HCT116 (cell line): ENCODE measurements at regions not wholly inside any gene's neighbourhood (a gene's known extent, or its start where the extent isn't known, plus 50 kb on each side); places are given as distances from the start of the nearest gene placed in this dataset.

Source experiments
- ATAC-seq: fragments of 200-7000 bp; cut with Tn5 transposase; 2 replicates; pipeline ENCODE4 v1.9.1; 2020; ENCODE audit warnings: mild to moderate bottlenecking, moderate library complexity
- BruUV-seq: library from RNA; stranded (reverse); fragments of 400-500 nt; replicated peaks from 2 replicates; lab custom pipeline; 2021; lab: Mats Ljungman, UMichigan
- CTCF ChIA-PET: fragments of 300-600 bp; sonication (Branson Sonifier 250); formaldehyde crosslinking; loops from one replicate; lab custom pipeline; 2021; ENCODE audit warnings: antibody characterized with exemption; lab: Charles Lee
- POLR2A ChIA-PET: fragments of 300-600, 350-600 bp; sonication (Branson Sonifier 250); formaldehyde crosslinking; loops from one replicate; lab custom pipeline; 2021; ENCODE audit warnings: antibody characterized with exemption; lab: Charles Lee
- RAD21 ChIA-PET, 2 experiments: fragments of 300-600 bp; sonication (Branson Sonifier 250); formaldehyde crosslinking; loops; one replicate each; lab custom pipeline; 2023; ENCODE audit warnings: low total read pairs in 2 of 2; ENCODE audit not compliant: uncharacterized antibody in 2 of 2, unreplicated experiment in 2 of 2, low non-redundant PET in 1 of 2; lab: Charles Lee
- DNase-seq: peaks from one replicate; pipeline ENCODE4 v3.0.0-alpha.2; 2010; ENCODE audit warnings: low read depth, low spot score
- H2AFZ ChIP-seq: fragments of 200-600 bp; shearing (Covaris generic), sonication (generic); 2 replicates; pipeline ENCODE4 v1.6.1; 2017; ENCODE audit warnings: low read depth, mixed run types, mixed read lengths, antibody characterized with exemption, low read length; ENCODE audit not compliant: poor library complexity, severe bottlenecking
- H3K27ac ChIP-seq: 2 replicates; pipeline ENCODE4 v1.5.1; 2012; ENCODE audit warnings: low read depth, low read length
- H3K27me3 ChIP-seq: fragments of 200-600 bp; sonication (generic); 2 replicates; pipeline ENCODE4 v1.6.1; 2016; ENCODE audit warnings: mixed run types, low read length, mixed read lengths; ENCODE audit not compliant: insufficient read depth
- H3K36me3 ChIP-seq, 2 experiments: fragments of 200-500 bp in 1 of 2; fragments of 200-600 bp in 1 of 2; sonication (Bioruptor generic) in 1 of 2; sonication (generic) in 1 of 2; 2 replicates each; pipeline versions ENCODE4 v1.5.1 to v1.6.1; 2014 to 2016; ENCODE audit warnings: low read length in 2 of 2, inconsistent platforms in 1 of 2, mixed read lengths in 1 of 2, mixed run types in 1 of 2; ENCODE audit not compliant: insufficient read depth in 2 of 2, control insufficient read depth in 1 of 2
- H3K4me1 ChIP-seq, 2 experiments: fragments of 200-600 bp in 1 of 2; sonication (generic) in 1 of 2; 2 replicates each; pipeline versions ENCODE4 v1.5.1 to v1.6.1; 2012 to 2017; ENCODE audit warnings: low read length in 2 of 2, inconsistent platforms in 1 of 2, mild to moderate bottlenecking in 1 of 2, mixed read lengths in 1 of 2, mixed run types in 1 of 2, moderate library complexity in 1 of 2; ENCODE audit not compliant: insufficient read depth in 2 of 2, control insufficient read depth in 1 of 2
- H3K4me2 ChIP-seq: fragments of 200-600 bp; sonication (generic); 2 replicates; pipeline ENCODE4 v1.6.1; 2017; ENCODE audit warnings: mixed run types, low read length, mixed read lengths
- H3K4me3 ChIP-seq, 2 experiments: fragments of 200-600 bp in 1 of 2; sonication (generic) in 1 of 2; replicated peaks in 1 of 2; 2 replicates each; pipeline ENCODE4 v1.5.1; 2011 to 2016; ENCODE audit warnings: low read length in 2 of 2, control low read depth in 1 of 2, low read depth in 1 of 2, mild to moderate bottlenecking in 1 of 2, mixed read lengths in 1 of 2, mixed run types in 1 of 2
- H3K79me2 ChIP-seq: fragments of 200-600 bp; sonication (generic); 2 replicates; pipeline ENCODE4 v1.6.1; 2017; ENCODE audit warnings: mild to moderate bottlenecking, mixed run types, low read length, moderate library complexity, mixed read lengths; ENCODE audit not compliant: insufficient read depth
- H3K9ac ChIP-seq: fragments of 200-600 bp; sonication (generic); 2 replicates; pipeline ENCODE4 v1.6.1; 2016; ENCODE audit warnings: low read length, mixed read lengths
- H3K9me2 ChIP-seq: fragments of 200-600 bp; sonication (generic), shearing (Covaris generic); 2 replicates; pipeline ENCODE4 v1.6.1; 2017; ENCODE audit warnings: mixed run types, mild to moderate bottlenecking, moderate library complexity; ENCODE audit not compliant: insufficient read depth
- H3K9me3 ChIP-seq, 2 experiments: fragments of 200-500 bp in 1 of 2; fragments of 200-600 bp in 1 of 2; sonication (Bioruptor generic) in 1 of 2; sonication (generic) in 1 of 2; 2 replicates each; pipeline ENCODE4 v1.6.1; 2014 to 2017; ENCODE audit warnings: low read length in 2 of 2, mixed read lengths in 2 of 2, inconsistent platforms in 1 of 2, low read depth in 1 of 2, mild to moderate bottlenecking in 1 of 2, mixed run types in 1 of 2, moderate library complexity in 1 of 2; ENCODE audit not compliant: control insufficient read depth in 1 of 2, insufficient read depth in 1 of 2
- H4K20me1 ChIP-seq: fragments of 200-600 bp; sonication (generic), shearing (Covaris generic); 2 replicates; pipeline ENCODE4 v1.6.1; 2017; ENCODE audit warnings: mixed run types, mild to moderate bottlenecking, moderate library complexity; ENCODE audit not compliant: insufficient read depth
- CBX3 ChIP-seq: IDR thresholded peaks from 2 replicates; pipeline ENCODE4 v1.6.1; 2012; ENCODE audit warnings: low read depth
- CEBPB ChIP-seq: IDR thresholded peaks from 2 replicates; pipeline ENCODE4 v1.6.1; 2012; ENCODE audit warnings: low read depth
- EGR1 ChIP-seq: IDR thresholded peaks from 2 replicates; pipeline ENCODE4 v1.6.1; 2012; ENCODE audit warnings: low read depth
- EZH2phosphoT487 ChIP-seq: fragments of 200-600 bp; IDR thresholded peaks from 2 replicates; pipeline ENCODE4 v1.6.1; 2018; ENCODE audit warnings: antibody characterized with exemption, borderline replicate concordance
- RAD21 ChIP-seq: IDR thresholded peaks from 2 replicates; pipeline ENCODE4 v1.6.1; 2012; ENCODE audit warnings: low read depth, mild to moderate bottlenecking
- SP1 ChIP-seq: IDR thresholded peaks from 2 replicates; pipeline ENCODE4 v1.6.1; 2012; ENCODE audit warnings: low read depth
- YY1 ChIP-seq: IDR thresholded peaks from 2 replicates; pipeline ENCODE4 v1.6.1; 2011; ENCODE audit warnings: low read length, low read depth, moderate library complexity, mild to moderate bottlenecking; ENCODE audit not compliant: insufficient replicate concordance; ENCODE audit errors: extremely low read depth
- intact Hi-C: fragments of 100-400 bp; cut with micrococcal nuclease; formaldehyde crosslinking; loops from 2 replicates; pipeline ENCODE4 v1.10.0; 2022
- TF ChIP-seq, protein P1 (sequence below): IDR thresholded peaks from 2 replicates; pipeline ENCODE4 v1.6.1; 2012; ENCODE audit warnings: low read depth

DNA sequence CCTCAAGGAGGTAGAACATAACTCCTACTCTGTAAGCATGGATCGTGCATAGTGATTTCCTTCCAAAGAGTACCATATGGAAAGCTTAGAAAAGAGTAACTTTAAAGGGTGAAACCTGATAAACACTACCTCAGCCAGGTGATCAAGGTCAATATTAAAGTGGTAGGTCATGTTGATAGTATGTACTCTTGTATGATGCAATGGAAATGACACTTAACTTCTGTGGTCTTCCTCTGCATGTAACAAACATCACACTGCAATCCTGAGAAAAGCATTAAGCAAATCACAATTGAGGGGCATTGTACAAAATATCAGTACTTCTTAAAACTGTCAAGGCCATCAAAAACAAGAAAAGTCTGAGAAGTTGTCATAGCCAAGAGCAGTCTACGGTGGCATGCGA is 83.8 kb downstream of the LEPR start:
- no peaks in the 10 kb centered on the region for H3K4me1 ChIP-seq
- H3K36me3 ChIP-seq: no peaks in the 10 kb centered on the region
- no peak for ATAC-seq
- no peak for DNase-seq
- no peaks in the 10 kb centered on the region for H4K20me1 ChIP-seq
- no peaks in the 10 kb centered on the region for H3K79me2 ChIP-seq
- no peaks in the 10 kb centered on the region for H3K9me3 ChIP-seq
- TF ChIP-seq, protein P1, sequence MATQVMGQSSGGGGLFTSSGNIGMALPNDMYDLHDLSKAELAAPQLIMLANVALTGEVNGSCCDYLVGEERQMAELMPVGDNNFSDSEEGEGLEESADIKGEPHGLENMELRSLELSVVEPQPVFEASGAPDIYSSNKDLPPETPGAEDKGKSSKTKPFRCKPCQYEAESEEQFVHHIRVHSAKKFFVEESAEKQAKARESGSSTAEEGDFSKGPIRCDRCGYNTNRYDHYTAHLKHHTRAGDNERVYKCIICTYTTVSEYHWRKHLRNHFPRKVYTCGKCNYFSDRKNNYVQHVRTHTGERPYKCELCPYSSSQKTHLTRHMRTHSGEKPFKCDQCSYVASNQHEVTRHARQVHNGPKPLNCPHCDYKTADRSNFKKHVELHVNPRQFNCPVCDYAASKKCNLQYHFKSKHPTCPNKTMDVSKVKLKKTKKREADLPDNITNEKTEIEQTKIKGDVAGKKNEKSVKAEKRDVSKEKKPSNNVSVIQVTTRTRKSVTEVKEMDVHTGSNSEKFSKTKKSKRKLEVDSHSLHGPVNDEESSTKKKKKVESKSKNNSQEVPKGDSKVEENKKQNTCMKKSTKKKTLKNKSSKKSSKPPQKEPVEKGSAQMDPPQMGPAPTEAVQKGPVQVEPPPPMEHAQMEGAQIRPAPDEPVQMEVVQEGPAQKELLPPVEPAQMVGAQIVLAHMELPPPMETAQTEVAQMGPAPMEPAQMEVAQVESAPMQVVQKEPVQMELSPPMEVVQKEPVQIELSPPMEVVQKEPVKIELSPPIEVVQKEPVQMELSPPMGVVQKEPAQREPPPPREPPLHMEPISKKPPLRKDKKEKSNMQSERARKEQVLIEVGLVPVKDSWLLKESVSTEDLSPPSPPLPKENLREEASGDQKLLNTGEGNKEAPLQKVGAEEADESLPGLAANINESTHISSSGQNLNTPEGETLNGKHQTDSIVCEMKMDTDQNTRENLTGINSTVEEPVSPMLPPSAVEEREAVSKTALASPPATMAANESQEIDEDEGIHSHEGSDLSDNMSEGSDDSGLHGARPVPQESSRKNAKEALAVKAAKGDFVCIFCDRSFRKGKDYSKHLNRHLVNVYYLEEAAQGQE: no peak
- no peak for TF ChIP-seq RAD21
- no peak overlapping the region for H3K27ac ChIP-seq
- no peaks in the 10 kb centered on the region for H3K9me2 ChIP-seq
- no peak overlapping the region for H3K4me3 ChIP-seq
- intact Hi-C loops: no loop called here
- H3K4me2 ChIP-seq: no peak overlapping the region
- no peaks in the 10 kb centered on the region for H3K27me3 ChIP-seq
- ChIA-PET RAD21 (no interaction called here), POLR2A (no interaction called here), CTCF (no interaction called here)
- no peak overlapping the region for H2AFZ ChIP-seq
- no peak overlapping the region for H3K9ac ChIP-seq
- no TSS peak for BruUV-seq

DNA sequence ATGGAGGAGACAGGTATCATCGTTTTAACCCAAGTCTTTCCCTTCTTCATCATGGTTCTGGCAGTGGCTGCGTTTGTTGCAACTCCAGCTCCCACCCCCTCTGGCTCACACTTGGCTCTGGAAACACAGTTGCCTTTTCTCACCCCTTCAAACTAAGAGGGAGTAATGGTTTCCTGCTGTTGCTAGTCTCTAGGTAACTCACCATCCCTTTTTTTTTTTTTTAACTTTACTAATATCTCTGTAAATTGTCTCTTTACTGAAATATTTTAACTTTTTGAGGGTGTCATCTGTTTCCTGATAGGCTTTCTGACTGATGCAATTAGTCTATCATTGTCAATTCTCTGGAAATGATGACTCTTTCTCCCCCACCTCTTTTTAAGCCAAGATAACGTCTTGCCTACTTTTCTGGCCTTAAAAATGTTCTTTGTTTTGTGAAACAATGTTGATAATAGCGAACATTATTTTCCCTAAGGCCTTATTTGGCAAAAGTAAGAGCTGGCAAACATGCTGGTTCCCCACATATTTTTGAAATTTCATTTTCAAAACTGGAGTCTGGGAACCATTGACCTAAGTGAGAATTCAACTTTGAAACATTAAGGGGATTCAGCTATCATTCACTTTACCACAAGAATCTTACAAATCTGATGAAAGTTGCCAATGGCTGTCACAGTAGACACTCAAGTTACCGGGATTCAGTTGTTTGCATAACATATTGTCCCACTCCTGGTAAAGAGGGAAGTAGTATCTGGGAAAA is 85.3 kb downstream of the LEPR start:
- ChIA-PET RAD21 (no interaction called here), CTCF (no interaction called here), POLR2A (no interaction called here)
- DNase-seq: no peak
- Histone ChIP-seq H3K27ac (no peak overlapping the region), H3K9me2 (no peaks in the 10 kb centered on the region), H3K36me3 (no peaks in the 10 kb centered on the region), H3K4me1 (no peaks in the 10 kb centered on the region), H3K9ac (no peak overlapping the region), H4K20me1 (no peaks in the 10 kb centered on the region), H3K4me2 (no peak overlapping the region), H3K4me3 (no peak overlapping the region), H3K27me3 (no peaks in the 10 kb centered on the region), H2AFZ (no peak overlapping the region), H3K79me2 (no peaks in the 10 kb centered on the region), H3K9me3 (no peaks in the 10 kb centered on the region)
- TF ChIP-seq EGR1 (no peak), EZH2phosphoT487 (no peak), RAD21 (no peak), CBX3 (no peak), SP1 (no peak), YY1 (no peak), CEBPB (no peak)
- TF ChIP-seq, protein P1: no peak
- no TSS peak for BruUV-seq
- ATAC-seq: no peak
- intact Hi-C loops: no loop called here
